NCI-H1092 treated with DMSO at 0.1 percent for 48 hours (cell line): ENCODE measurements at regions not wholly inside any gene's neighbourhood (a gene's known extent, or its start where the extent isn't known, plus 50 kb on each side); places are given as distances from the start of the nearest gene placed in this dataset.
"Not testable (repeated sequence)": the region's sequence is repeated elsewhere in the genome, so short reads cannot be mapped to it uniquely, and the experiment has no call there.

Source experiments
- DNase-seq: peaks from one replicate; lab custom pipeline; 2025; lab: John Stamatoyannopoulos, UW

- DNase-seq: no peak
These were observed 406.6 kb downstream of the TSHZ3 start for GRCh38 chr19:30942636-30943035.

GRCh38 chr19:30941591-30941990 lies 407.6 kb downstream of the TSHZ3 start:
- no peak for DNase-seq

GRCh38 chr19:30936276-30936675 lies 413.0 kb downstream of the TSHZ3 start:
- no peak for DNase-seq

GRCh38 chr19:30935146-30935545 lies 414.1 kb downstream of the TSHZ3 start:
- DNase-seq: no peak

GRCh38 chr19:30933454-30933853 lies 415.8 kb downstream of the TSHZ3 start:
- not testable (repeated sequence) for DNase-seq

- DNase-seq: no peak
These were observed 416.4 kb downstream of the TSHZ3 start for GRCh38 chr19:30932854-30933253.

- no peak for DNase-seq
These were observed 418.1 kb downstream of the TSHZ3 start for GRCh38 chr19:30930941-30931706.

GRCh38 chr19:30927705-30928104 lies 421.5 kb downstream of the TSHZ3 start:
- DNase-seq: no peak

- DNase-seq: no peak
These were observed 424.6 kb downstream of the TSHZ3 start for GRCh38 chr19:30924670-30925069.

GRCh38 chr19:30924069-30924636 lies 425.1 kb downstream of the TSHZ3 start:
- no peak for DNase-seq

- no peak for DNase-seq
These were observed 425.6 kb downstream of the TSHZ3 start for GRCh38 chr19:30923621-30924020.

GRCh38 chr19:30923096-30923495 lies 426.1 kb downstream of the TSHZ3 start:
- no peak for DNase-seq

GRCh38 chr19:30920222-30920621 lies 429.0 kb downstream of the TSHZ3 start:
- no peak for DNase-seq

- DNase-seq: no peak
These were observed 429.5 kb downstream of the TSHZ3 start for GRCh38 chr19:30919737-30920136.

- DNase-seq: no peak
These were observed 433.0 kb downstream of the TSHZ3 start for GRCh38 chr19:30916238-30916637.

- no peak for DNase-seq
These were observed 437.7 kb downstream of the TSHZ3 start for GRCh38 chr19:30911491-30911890.

GRCh38 chr19:30910485-30911240 lies 438.6 kb downstream of the TSHZ3 start:
- DNase-seq: no peak

- DNase-seq: no peak
These were observed 440.0 kb downstream of the TSHZ3 start for GRCh38 chr19:30909216-30909615.

- DNase-seq: no peak
These were observed 440.9 kb downstream of the TSHZ3 start for GRCh38 chr19:30908262-30908771.

GRCh38 chr19:30906871-30907270 lies 442.4 kb downstream of the TSHZ3 start:
- no peak for DNase-seq

GRCh38 chr19:30900051-30900450 lies 449.2 kb downstream of the TSHZ3 start:
- no peak for DNase-seq

GRCh38 chr19:30898353-30899103 lies 450.7 kb downstream of the TSHZ3 start:
- no peak for DNase-seq
